Renal cortical epithelial cell (primary cell): ENCODE measurements at regions not wholly inside any gene's neighbourhood (a gene's known extent, or its start where the extent isn't known, plus 50 kb on each side); places are given as distances from the start of the nearest gene placed in this dataset.

Experiments used
- DNase-seq: peaks from one replicate; pipeline ENCODE4 v3.0.0-alpha.2; 2011; ENCODE audit warnings: low read depth

GRCh38 chr2:122500316-122501105 is 745.1 kb downstream of the TSN start:
- DNase-seq, result no peak

GRCh38 chr2:122506620-122507019 is 751.2 kb downstream of the TSN start:
- DNase-seq, result no peak

- DNase-seq, result no peak
Observed at GRCh38 chr2:122507261-122507660, 751.8 kb downstream of the TSN start.

GRCh38 chr2:122512091-122512490 is 756.6 kb downstream of the TSN start:
- DNase-seq, result no peak

GRCh38 chr2:122514451-122514996 is 759.1 kb downstream of the TSN start:
- DNase-seq, result peak; percentile 34

GRCh38 chr2:122515731-122516290 is 760.4 kb downstream of the TSN start:
- no peak for DNase-seq

- peak; percentile 72 for DNase-seq
Observed at GRCh38 chr2:122516775-122517174, 761.3 kb downstream of the TSN start.

- DNase-seq, result no peak
Observed at GRCh38 chr2:122519366-122519765, 763.9 kb downstream of the TSN start.

- DNase-seq, result no peak
Observed at GRCh38 chr2:122519821-122520611, 764.6 kb downstream of the TSN start.

- no peak for DNase-seq
Observed at GRCh38 chr2:122523143-122523542, 767.7 kb downstream of the TSN start.

GRCh38 chr2:122523981-122524380 is 768.5 kb downstream of the TSN start:
- no peak for DNase-seq

GRCh38 chr2:122525336-122525735 is 769.9 kb downstream of the TSN start:
- no peak for DNase-seq

- peak; percentile 45 for DNase-seq
Observed at GRCh38 chr2:122528061-122528460, 772.6 kb downstream of the TSN start.

GRCh38 chr2:122528958-122529705 is 773.7 kb downstream of the TSN start:
- no peak for DNase-seq

GRCh38 chr2:122530814-122531213 is 775.4 kb downstream of the TSN start:
- DNase-seq, result no peak

- DNase-seq, result no peak
Observed at GRCh38 chr2:122531290-122532071, 776.0 kb downstream of the TSN start.

- DNase-seq, result no peak
Observed at GRCh38 chr2:122532072-122532344, 776.6 kb downstream of the TSN start.

GRCh38 chr2:122532481-122532880 is 777.0 kb downstream of the TSN start:
- DNase-seq, result no peak

- no peak for DNase-seq
Observed at GRCh38 chr2:122535960-122536505, 780.6 kb downstream of the TSN start.

GRCh38 chr2:122539311-122539710 is 783.9 kb downstream of the TSN start:
- DNase-seq, result no peak

- DNase-seq, result no peak
Observed at GRCh38 chr2:122539920-122540319, 784.5 kb downstream of the TSN start.
